GM12878 (cell line): ENCODE measurements at regions not wholly inside any gene's neighbourhood (a gene's known extent, or its start where the extent isn't known, plus 50 kb on each side); places are given as distances from the start of the nearest gene placed in this dataset.

Experiments
- ATAC-seq: fragments of 200-7000 bp; cut with Tn5 transposase; 3 replicates; pipeline ENCODE4 v1.9.1; 2020; ENCODE audit warnings: mild to moderate bottlenecking, moderate library complexity
- BruUV-seq: library from RNA; stranded (reverse); fragments of 400-500 nt; replicated peaks from 2 replicates; lab custom pipeline; 2021; lab: Mats Ljungman, UMichigan
- CTCF ChIA-PET: fragments of 300-600 bp; sonication (Branson Sonifier 250); formaldehyde crosslinking; extraction: SDS; loops from one replicate; lab custom pipeline; 2021; ENCODE audit warnings: inconsistent platforms; lab: Yijun Ruan, JAX
- POLR2A ChIA-PET: fragments of 350-600 bp; formaldehyde crosslinking; extraction: SDS; loops from one replicate; lab custom pipeline; 2021; ENCODE audit warnings: inconsistent platforms; lab: Charles Lee
- RAD21 ChIA-PET: fragments of 300-600 bp; sonication (Branson Sonifier 250); formaldehyde crosslinking; loops from one replicate; lab custom pipeline; 2023; ENCODE audit warnings: antibody characterized with exemption; ENCODE audit not compliant: unreplicated experiment; lab: Charles Lee
- SMC1A ChIA-PET: fragments of 300-600 bp; sonication (Branson Sonifier 250); formaldehyde crosslinking; loops from one replicate; lab custom pipeline; 2023; ENCODE audit not compliant: unreplicated experiment, uncharacterized antibody; lab: Charles Lee
- DNase-seq: peaks from one replicate; pipeline ENCODE4 v3.0.0-alpha.2; 2011; ENCODE audit warnings: low read depth, low spot score
- FAIRE-seq: peaks from 3 replicates; lab custom pipeline; 2011; peaks lifted over from hg19 to GRCh38; lab: Jason Lieb, UNC
- H2AFZ ChIP-seq: 2 replicates; pipeline ENCODE4 v1.6.0; 2011; ENCODE audit warnings: low read depth, low read length, control low read depth; ENCODE audit not compliant: control insufficient read depth
- H3K27ac ChIP-seq: 2 replicates; pipeline ENCODE4 v1.5.1; 2011; ENCODE audit warnings: control low read depth; ENCODE audit not compliant: control insufficient read depth, insufficient read depth
- H3K27me3 ChIP-seq, 2 experiments: replicated peaks in 1 of 2; 2 replicates each; pipeline versions ENCODE4 v1.6.0 to v1.6.1; 2011; ENCODE audit warnings: low read length in 1 of 2; ENCODE audit not compliant: control insufficient read depth in 2 of 2, insufficient read depth in 2 of 2
- H3K36me3 ChIP-seq, 2 experiments: 2 replicates each; pipeline ENCODE4 v1.5.1; 2011; ENCODE audit warnings: low read length in 1 of 2; ENCODE audit not compliant: control insufficient read depth in 2 of 2, insufficient read depth in 2 of 2
- H3K4me1 ChIP-seq: 2 replicates; pipeline ENCODE4 v1.6.1; 2011; ENCODE audit warnings: mild to moderate bottlenecking, low read length, moderate library complexity, mixed read lengths; ENCODE audit not compliant: control insufficient read depth, insufficient read depth
- H3K4me2 ChIP-seq: 2 replicates; pipeline ENCODE4 v1.6.0; 2011; ENCODE audit warnings: control low read depth; ENCODE audit not compliant: control insufficient read depth, insufficient read depth
- H3K4me3 ChIP-seq: fragments of 200-600 bp; sonication (generic); 2 replicates; pipeline ENCODE4 v1.5.1; 2016
- H3K79me2 ChIP-seq: 2 replicates; pipeline ENCODE4 v1.6.0; 2011; ENCODE audit warnings: low read length; ENCODE audit not compliant: control insufficient read depth, insufficient read depth
- H3K9ac ChIP-seq: 2 replicates; pipeline ENCODE4 v1.8.0; 2011; ENCODE audit warnings: low read length, control low read depth, mixed read lengths; ENCODE audit not compliant: control insufficient read depth, insufficient read depth
- H3K9me3 ChIP-seq: replicated peaks from 3 replicates; pipeline ENCODE4 v1.5.1; 2011; ENCODE audit warnings: mild to moderate bottlenecking, low read length; ENCODE audit not compliant: control insufficient read depth, insufficient read depth
- H4K20me1 ChIP-seq: 2 replicates; pipeline ENCODE4 v1.6.0; 2011; ENCODE audit not compliant: control insufficient read depth, insufficient read depth
- MEF2A ChIP-seq: IDR thresholded peaks from 2 replicates; pipeline ENCODE4 v1.6.1; 2011; ENCODE audit warnings: low read depth, mild to moderate bottlenecking, low read length, moderate library complexity; ENCODE audit not compliant: insufficient read depth
- STAT1 ChIP-seq: fragments of 450-650 bp; conservative IDR thresholded peaks from 2 replicates; pipeline ENCODE4 v1.6.1; 2014; ENCODE audit warnings: antibody characterized with exemption, mild to moderate bottlenecking
- WRNIP1 ChIP-seq: IDR thresholded peaks from 2 replicates; pipeline ENCODE4 v1.6.1; 2011; ENCODE audit warnings: low read depth, low read length, improper control_type of control experiment, borderline replicate concordance
- whole genome bisulfite sequencing: methylation state at CpG from one replicate; pipeline ENCODE4 v1.1.6; 2016; ENCODE audit warnings: low lambda C conversion rate; ENCODE audit not compliant: insufficient replicate concordance, insufficient coverage; ENCODE audit errors: missing lambda C conversion rate; 5-methylcytosine and 5-hydroxymethylcytosine counted together
- in situ Hi-C: fragments of 300-500 bp; cut with MboI; formaldehyde crosslinking; loops from 9 replicates; pipeline ENCODE4 v1.14.3; 2018; ENCODE audit warnings: mixed read lengths
- intact Hi-C: fragments of 100-400 bp; cut with micrococcal nuclease; formaldehyde crosslinking; loops from one replicate; pipeline ENCODE4 v1.14.2; 2022; ENCODE audit not compliant: unreplicated experiment
- TF ChIP-seq, protein P1 (sequence below): fragments of 450-650 bp; IDR thresholded peaks from 2 replicates; pipeline ENCODE4 v1.6.1; 2017; ENCODE audit warnings: low read depth, mild to moderate bottlenecking, moderate library complexity
- TF ChIP-seq, protein P2 (sequence below): fragments of 450-650 bp; IDR thresholded peaks from 2 replicates; pipeline ENCODE4 v1.6.1; 2016; ENCODE audit warnings: mild to moderate bottlenecking
- TF ChIP-seq, protein P3 (sequence below): fragments of 450-650 bp; formaldehyde crosslinking; IDR thresholded peaks from 2 replicates; pipeline ENCODE4 v1.5.0; 2022; ENCODE audit warnings: mild to moderate bottlenecking, missing genetic modification characterization
- TF ChIP-seq, protein P4 (sequence below): fragments of 450-650 bp; conservative IDR thresholded peaks from 2 replicates; pipeline ENCODE4 v1.6.1; 2017; ENCODE audit warnings: mild to moderate bottlenecking, moderate library complexity

DNA sequence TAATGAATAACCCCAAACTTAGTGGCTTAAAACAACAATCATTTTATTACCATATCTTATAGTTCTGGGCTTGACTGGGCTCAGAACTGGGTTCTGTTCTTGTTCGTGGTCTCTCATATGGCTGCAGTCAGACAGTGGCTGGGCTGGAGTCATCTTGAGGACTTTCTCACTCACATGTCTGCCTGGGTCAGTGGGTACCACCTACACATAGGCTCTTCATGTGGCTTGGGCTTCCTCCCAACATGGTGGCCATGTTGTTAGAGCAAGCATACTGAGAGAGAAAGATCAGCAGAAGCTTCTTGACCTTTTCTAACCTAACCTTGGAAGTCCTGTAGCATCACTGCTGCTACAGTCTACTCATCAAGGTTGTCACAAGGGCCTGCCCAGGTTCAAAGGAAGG lies 158.6 kb upstream of the SDK2 start:
- Histone ChIP-seq H3K4me3 (no peak overlapping the region), H3K79me2 (no peaks in the 10 kb centered on the region), H3K4me2 (no peak overlapping the region), H2AFZ (no peak overlapping the region), H3K36me3 (no peaks in the 10 kb centered on the region), H3K4me1 (no peaks in the 10 kb centered on the region), H3K9me3 (no peaks in the 10 kb centered on the region), H3K27ac (no peak overlapping the region), H4K20me1 (no peaks in the 10 kb centered on the region), H3K27me3 (no peaks in the 10 kb centered on the region), H3K9ac (no peak overlapping the region)
- ChIA-PET POLR2A (no interaction called here), SMC1A (no interaction called here), RAD21 (no interaction called here), CTCF (no interaction called here)
- in situ Hi-C loops: no loop called here
- FAIRE-seq: no peak
- no peak for DNase-seq
- intact Hi-C loops: no loop called here
- no peak for TF ChIP-seq STAT1
- TF ChIP-seq, protein P1, sequence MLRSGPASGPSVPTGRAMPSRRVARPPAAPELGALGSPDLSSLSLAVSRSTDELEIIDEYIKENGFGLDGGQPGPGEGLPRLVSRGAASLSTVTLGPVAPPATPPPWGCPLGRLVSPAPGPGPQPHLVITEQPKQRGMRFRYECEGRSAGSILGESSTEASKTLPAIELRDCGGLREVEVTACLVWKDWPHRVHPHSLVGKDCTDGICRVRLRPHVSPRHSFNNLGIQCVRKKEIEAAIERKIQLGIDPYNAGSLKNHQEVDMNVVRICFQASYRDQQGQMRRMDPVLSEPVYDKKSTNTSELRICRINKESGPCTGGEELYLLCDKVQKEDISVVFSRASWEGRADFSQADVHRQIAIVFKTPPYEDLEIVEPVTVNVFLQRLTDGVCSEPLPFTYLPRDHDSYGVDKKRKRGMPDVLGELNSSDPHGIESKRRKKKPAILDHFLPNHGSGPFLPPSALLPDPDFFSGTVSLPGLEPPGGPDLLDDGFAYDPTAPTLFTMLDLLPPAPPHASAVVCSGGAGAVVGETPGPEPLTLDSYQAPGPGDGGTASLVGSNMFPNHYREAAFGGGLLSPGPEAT: no peak
- TF ChIP-seq, protein P2, sequence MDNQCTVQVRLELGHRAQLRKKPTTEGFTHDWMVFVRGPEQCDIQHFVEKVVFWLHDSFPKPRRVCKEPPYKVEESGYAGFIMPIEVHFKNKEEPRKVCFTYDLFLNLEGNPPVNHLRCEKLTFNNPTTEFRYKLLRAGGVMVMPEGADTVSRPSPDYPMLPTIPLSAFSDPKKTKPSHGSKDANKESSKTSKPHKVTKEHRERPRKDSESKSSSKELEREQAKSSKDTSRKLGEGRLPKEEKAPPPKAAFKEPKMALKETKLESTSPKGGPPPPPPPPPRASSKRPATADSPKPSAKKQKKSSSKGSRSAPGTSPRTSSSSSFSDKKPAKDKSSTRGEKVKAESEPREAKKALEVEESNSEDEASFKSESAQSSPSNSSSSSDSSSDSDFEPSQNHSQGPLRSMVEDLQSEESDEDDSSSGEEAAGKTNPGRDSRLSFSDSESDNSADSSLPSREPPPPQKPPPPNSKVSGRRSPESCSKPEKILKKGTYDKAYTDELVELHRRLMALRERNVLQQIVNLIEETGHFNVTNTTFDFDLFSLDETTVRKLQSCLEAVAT: no peak
- TF ChIP-seq WRNIP1: no peak
- TF ChIP-seq, protein P3, sequence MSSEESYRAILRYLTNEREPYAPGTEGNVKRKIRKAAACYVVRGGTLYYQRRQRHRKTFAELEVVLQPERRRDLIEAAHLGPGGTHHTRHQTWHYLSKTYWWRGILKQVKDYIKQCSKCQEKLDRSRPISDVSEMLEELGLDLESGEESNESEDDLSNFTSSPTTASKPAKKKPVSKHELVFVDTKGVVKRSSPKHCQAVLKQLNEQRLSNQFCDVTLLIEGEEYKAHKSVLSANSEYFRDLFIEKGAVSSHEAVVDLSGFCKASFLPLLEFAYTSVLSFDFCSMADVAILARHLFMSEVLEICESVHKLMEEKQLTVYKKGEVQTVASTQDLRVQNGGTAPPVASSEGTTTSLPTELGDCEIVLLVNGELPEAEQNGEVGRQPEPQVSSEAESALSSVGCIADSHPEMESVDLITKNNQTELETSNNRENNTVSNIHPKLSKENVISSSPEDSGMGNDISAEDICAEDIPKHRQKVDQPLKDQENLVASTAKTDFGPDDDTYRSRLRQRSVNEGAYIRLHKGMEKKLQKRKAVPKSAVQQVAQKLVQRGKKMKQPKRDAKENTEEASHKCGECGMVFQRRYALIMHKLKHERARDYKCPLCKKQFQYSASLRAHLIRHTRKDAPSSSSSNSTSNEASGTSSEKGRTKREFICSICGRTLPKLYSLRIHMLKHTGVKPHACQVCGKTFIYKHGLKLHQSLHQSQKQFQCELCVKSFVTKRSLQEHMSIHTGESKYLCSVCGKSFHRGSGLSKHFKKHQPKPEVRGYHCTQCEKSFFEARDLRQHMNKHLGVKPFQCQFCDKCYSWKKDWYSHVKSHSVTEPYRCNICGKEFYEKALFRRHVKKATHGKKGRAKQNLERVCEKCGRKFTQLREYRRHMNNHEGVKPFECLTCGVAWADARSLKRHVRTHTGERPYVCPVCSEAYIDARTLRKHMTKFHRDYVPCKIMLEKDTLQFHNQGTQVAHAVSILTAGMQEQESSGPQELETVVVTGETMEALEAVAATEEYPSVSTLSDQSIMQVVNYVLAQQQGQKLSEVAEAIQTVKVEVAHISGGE (CRISPR knock-in tag): no peak
- no peak for TF ChIP-seq MEF2A
- TF ChIP-seq, protein P4, sequence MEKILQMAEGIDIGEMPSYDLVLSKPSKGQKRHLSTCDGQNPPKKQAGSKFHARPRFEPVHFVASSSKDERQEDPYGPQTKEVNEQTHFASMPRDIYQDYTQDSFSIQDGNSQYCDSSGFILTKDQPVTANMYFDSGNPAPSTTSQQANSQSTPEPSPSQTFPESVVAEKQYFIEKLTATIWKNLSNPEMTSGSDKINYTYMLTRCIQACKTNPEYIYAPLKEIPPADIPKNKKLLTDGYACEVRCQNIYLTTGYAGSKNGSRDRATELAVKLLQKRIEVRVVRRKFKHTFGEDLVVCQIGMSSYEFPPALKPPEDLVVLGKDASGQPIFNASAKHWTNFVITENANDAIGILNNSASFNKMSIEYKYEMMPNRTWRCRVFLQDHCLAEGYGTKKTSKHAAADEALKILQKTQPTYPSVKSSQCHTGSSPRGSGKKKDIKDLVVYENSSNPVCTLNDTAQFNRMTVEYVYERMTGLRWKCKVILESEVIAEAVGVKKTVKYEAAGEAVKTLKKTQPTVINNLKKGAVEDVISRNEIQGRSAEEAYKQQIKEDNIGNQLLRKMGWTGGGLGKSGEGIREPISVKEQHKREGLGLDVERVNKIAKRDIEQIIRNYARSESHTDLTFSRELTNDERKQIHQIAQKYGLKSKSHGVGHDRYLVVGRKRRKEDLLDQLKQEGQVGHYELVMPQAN: no peak
- BruUV-seq: no TSS peak
- no peak for ATAC-seq
- 0% methylated on average over 1 of the region's 1 CpG for WGBS
